Adrenal gland (tissue), 9 donors: ENCODE measurements at regions not wholly inside any gene's neighbourhood (a gene's known extent, or its start where the extent isn't known, plus 50 kb on each side); places are given as distances from the start of the nearest gene placed in this dataset.

ENCODE experiments used
- DNase-seq, 7 donors: peaks; one replicate each; pipeline ENCODE4 v3.0.0-alpha.2; 2019 to 2020
- H3K27ac ChIP-seq, 5 donors: fragments of 200-600 bp; sonication (generic) in 4 of 5; 1 replicate in 3 of 5; 2 replicates in 2 of 5; pipeline versions ENCODE4 v1.5.1 to v1.8.0; 2016 to 2020; ENCODE audit warnings: mild to moderate bottlenecking in 1 of 5
- H3K27me3 ChIP-seq: fragments of 200-600 bp; 2 replicates; pipeline ENCODE4 v1.8.0; 2021
- H3K36me3 ChIP-seq, 2 donors: fragments of 200-600 bp; replicated peaks in 1 of 2; 1 replicate in 1 of 2; 2 replicates in 1 of 2; pipeline versions ENCODE4 v1.5.1 to v1.8.0; 2018 to 2022
- H3K4me1 ChIP-seq, 2 donors: fragments of 200-600 bp; replicated peaks in 1 of 2; 1 replicate in 1 of 2; 2 replicates in 1 of 2; pipeline versions ENCODE4 v1.5.1 to v1.8.0; 2018 to 2021
- H3K4me3 ChIP-seq, 4 donors: fragments of 200-600 bp; sonication (generic) in 3 of 4; one replicate each; pipeline ENCODE4 v1.5.1; 2016 to 2018
- H3K9me3 ChIP-seq, 3 donors: fragments of 200-600 bp; sonication (generic) in 1 of 3; replicated peaks in 1 of 3; 1 replicate in 2 of 3; 2 replicates in 1 of 3; pipeline versions ENCODE4 v1.5.1 to v1.8.0; 2016 to 2021
- CTCF ChIP-seq, 6 experiments: fragments of 450-650 bp in 4 of 6; fragments of 200-600 bp in 2 of 6; sonication (generic) in 1 of 6; IDR thresholded peaks; 1 replicate in 5 of 6; 2 replicates in 1 of 6; pipeline versions ENCODE4 v1.5.1 to v1.8.0; 2016 to 2021; ENCODE audit warnings: antibody characterized with exemption in 6 of 6, mild to moderate bottlenecking in 2 of 6, moderate library complexity in 1 of 6
- POLR2A ChIP-seq, 2 donors: fragments of 450-650 bp; IDR thresholded peaks; one replicate each; pipeline ENCODE4 v1.6.1; 2017; ENCODE audit warnings: antibody characterized with exemption in 2 of 2, mild to moderate bottlenecking in 2 of 2, moderate library complexity in 1 of 2
- WGBS, 4 donors: extraction: QIAGEN DNeasy Blood & Tissue Kit in 2 of 4; methylation state at CpG; one replicate each; pipeline versions ENCODE4 v1.1.5 to v1.1.7; 2013 to 2017; 5-methylcytosine and 5-hydroxymethylcytosine counted together
- intact Hi-C, 2 donors: fragments of 100-400 bp; cut with DNase I; formaldehyde crosslinking; loops; one replicate each; pipeline versions ENCODE4 v1.14.1 to v1.15.0; 2022 to 2023
- donor health status: healthy with polysubstance abuse.
- donor health status: Bipolar disorder and iron deficiency.
- donor health status: DM: yes; HTN: yes; CAD: no.
- donor health status: DM: no; HTN: no; CAD: no.
- donor health status: DM: no; HTN: no; CAD: no.

GRCh38 chr15:35168464-35168863 lies 83.4 kb upstream of the NANOGP8 start:
- Histone ChIP-seq H3K4me3 (no peak overlapping the region), H3K4me1 (peaks cover 6 to 20% of the 10 kb centered on the region in 2 donors), H3K9me3 (no peaks in the 10 kb centered on the region), H3K36me3 (no peaks in the 10 kb centered on the region), H3K27ac (peak overlapping the region in 1 of 5 donors; percentile 24), H3K27me3 (no peaks in the 10 kb centered on the region)
- 23 to 30% (median 26%) methylated on average over 4 of the region's 4 CpGs for WGBS, 4 donors
- intact Hi-C loops = no loop called here
- no peak for DNase-seq
- TF ChIP-seq POLR2A (IDR thresholded peaks at IDR 0.05) (no peak), CTCF (IDR thresholded peaks at IDR 0.05) (no peak)

GRCh38 chr15:35167675-35168074 lies 82.6 kb upstream of the NANOGP8 start:
- WGBS, 4 donors = 80 to 96% (median 87%) methylated on average over 2 of the region's 2 CpGs
- intact Hi-C loops = no loop called here
- Histone ChIP-seq H3K4me3 (no peak overlapping the region), H3K27me3 (no peaks in the 10 kb centered on the region), H3K36me3 (no peaks in the 10 kb centered on the region), H3K9me3 (no peaks in the 10 kb centered on the region), H3K27ac (no peak overlapping the region), H3K4me1 (peaks cover 6 to 20% of the 10 kb centered on the region in 2 donors)
- TF ChIP-seq POLR2A (IDR thresholded peaks at IDR 0.05) = no peak
- no peak for TF ChIP-seq CTCF (IDR thresholded peaks at IDR 0.05)
- no peak for DNase-seq

GRCh38 chr15:35166730-35167359 lies 81.8 kb upstream of the NANOGP8 start:
- no peak for DNase-seq
- intact Hi-C loops = no loop called here
- H3K27ac ChIP-seq = no peak overlapping the region
- H3K4me3 ChIP-seq = no peak overlapping the region
- peaks cover 6 to 20% of the 10 kb centered on the region in 2 donors for H3K4me1 ChIP-seq
- 92 to 97% (median 95%) methylated on average over 3 of the region's 3 CpGs for WGBS, 4 donors
- H3K27me3 ChIP-seq = no peaks in the 10 kb centered on the region
- H3K9me3 ChIP-seq = no peaks in the 10 kb centered on the region
- TF ChIP-seq CTCF (IDR thresholded peaks at IDR 0.05) = no peak
- H3K36me3 ChIP-seq = no peaks in the 10 kb centered on the region

GRCh38 chr15:35161694-35162093 lies 76.6 kb upstream of the NANOGP8 start:
- no peaks in the 10 kb centered on the region for H3K36me3 ChIP-seq
- TF ChIP-seq POLR2A (IDR thresholded peaks at IDR 0.05) (no peak), CTCF (IDR thresholded peaks at IDR 0.05) (no peak)
- H3K9me3 ChIP-seq = no peaks in the 10 kb centered on the region
- no peak overlapping the region for H3K4me3 ChIP-seq
- DNase-seq = no peak
- no peaks in the 10 kb centered on the region for H3K27me3 ChIP-seq
- no peak overlapping the region for H3K27ac ChIP-seq
- intact Hi-C loops = no loop called here
- peaks cover 0 to 5% of the 10 kb centered on the region in 2 donors for H3K4me1 ChIP-seq
- 88 to 95% (median 93%) methylated on average over 1 of the region's 1 CpG for WGBS, 4 donors
